ENCODE measurements at regions not wholly inside any gene's neighbourhood (a gene's known extent, or its start where the extent isn't known, plus 50 kb on each side); places are given as distances from the start of the nearest gene placed in this dataset.

DNA sequence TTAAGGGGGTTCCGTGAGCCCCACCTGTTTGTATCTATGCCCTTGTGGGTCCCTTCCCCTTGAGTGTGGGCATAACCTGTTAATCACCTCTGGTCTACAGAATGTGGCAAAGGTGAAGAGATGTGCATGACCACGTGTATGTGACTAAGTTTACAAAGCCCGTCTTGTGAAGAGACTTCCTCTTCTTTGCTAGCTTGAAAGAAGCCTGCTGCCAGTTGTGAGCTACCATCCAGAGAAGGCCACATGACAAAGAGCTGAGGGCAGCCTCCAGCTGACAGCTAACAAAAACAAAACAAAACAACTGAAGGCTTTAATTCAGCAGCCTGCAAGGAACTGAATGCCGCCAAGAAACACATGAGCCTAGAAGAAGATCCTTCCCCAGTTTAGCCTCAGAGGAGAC lies 112.0 kb downstream of the AXIN2 start:
- intact Hi-C loops (cut with DNase I): loop anchor here in 1 of 2 donors (10.0 kb wide), 1 partner anchor 155 kb away; no protein-coding TSS in a partner anchor
- Histone ChIP-seq H3K9me3 (no peaks in the 10 kb centered on the region), H3K27me3 (ENCODE audit: insufficient read depth in 3 of 3, low read length in 2 of 3) (no peaks in the 10 kb centered on the region), H3K4me1 (peaks cover 5% of the 10 kb centered on the region), H3K4me3 (no peak overlapping the region), H3K36me3 (ENCODE audit: insufficient read depth in 1 of 2, low read depth in 1 of 2) (no peaks in the 10 kb centered on the region), H3K27ac (no peak overlapping the region)
- TF ChIP-seq CTCF (IDR thresholded peaks at IDR 0.05): no peak
- no peak for ATAC-seq
- DNase-seq: no peak
- 86 to 89% (median 88%) methylated on average over 4 of the region's 4 CpGs for WGBS, 3 donors

DNA sequence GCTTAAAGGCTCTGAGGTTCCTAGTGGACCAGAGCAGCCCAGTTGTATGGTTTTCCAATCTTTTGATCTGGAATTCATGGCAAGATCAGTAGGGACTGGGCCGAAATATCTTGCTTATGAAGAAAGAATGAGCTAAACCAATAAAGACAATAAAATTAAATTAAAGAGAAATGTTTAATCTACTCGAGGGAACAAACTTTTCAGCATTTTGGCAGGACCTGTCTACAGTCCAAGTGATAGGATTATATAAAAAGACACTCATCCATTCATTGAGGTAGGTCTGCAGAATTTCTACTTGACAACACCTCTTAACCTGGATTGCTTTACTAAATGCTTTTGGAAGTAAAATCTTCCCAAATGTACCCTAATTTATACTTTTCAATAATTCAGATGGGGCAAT lies 113.6 kb downstream of the AXIN2 start:
- H3K27me3 ChIP-seq (ENCODE audit: insufficient read depth in 3 of 3, low read length in 2 of 3): no peaks in the 10 kb centered on the region
- TF ChIP-seq CTCF (IDR thresholded peaks at IDR 0.05): no peak
- no peak for DNase-seq
- intact Hi-C loops (cut with DNase I): loop anchor here in 1 of 2 donors (10.0 kb wide), 1 partner anchor 153 kb away; no protein-coding TSS in a partner anchor
- ATAC-seq: no peak
- WGBS, 3 donors: 1 to 37% (median 21%) methylated on average over 2 of the region's 2 CpGs
- no peak overlapping the region for H3K4me3 ChIP-seq
- peaks cover 5% of the 10 kb centered on the region for H3K4me1 ChIP-seq
- H3K9me3 ChIP-seq: no peaks in the 10 kb centered on the region
- H3K36me3 ChIP-seq (ENCODE audit: insufficient read depth in 1 of 2, low read depth in 1 of 2): no peaks in the 10 kb centered on the region
- no peak overlapping the region for H3K27ac ChIP-seq

GRCh38 chr17:65446838-65447526 lies 114.5 kb downstream of the AXIN2 start:
- Histone ChIP-seq H3K27me3 (ENCODE audit: insufficient read depth in 3 of 3, low read length in 2 of 3) (no peaks in the 10 kb centered on the region), H3K9me3 (no peaks in the 10 kb centered on the region), H3K4me1 (peaks cover 5% of the 10 kb centered on the region), H3K4me3 (no peak overlapping the region), H3K27ac (no peak overlapping the region), H3K36me3 (ENCODE audit: insufficient read depth in 1 of 2, low read depth in 1 of 2) (no peaks in the 10 kb centered on the region)
- intact Hi-C loops (cut with DNase I): loop anchor here in 1 of 2 donors (10.0 kb wide), 1 partner anchor 152 kb away; no protein-coding TSS in a partner anchor
- DNase-seq: peak; percentile 39 to 76
- ATAC-seq: peak; percentile 75 to 98 (median 91)
- WGBS, 3 donors: 50 to 58% (median 54%) methylated on average over 6 of the region's 6 CpGs
- no peak for TF ChIP-seq CTCF (IDR thresholded peaks at IDR 0.05)

GRCh38 chr17:65446043-65446442 lies 115.4 kb downstream of the AXIN2 start:
- intact Hi-C loops (cut with DNase I): loop anchor here in 1 of 2 donors (10.0 kb wide), 1 partner anchor 151 kb away; no protein-coding TSS in a partner anchor

More at GRCh38 chr17:65446043-65446442, 115.4 kb downstream of the AXIN2 start:
- Histone ChIP-seq H3K4me1 (peaks cover 5% of the 10 kb centered on the region), H3K27me3 (ENCODE audit: insufficient read depth in 3 of 3, low read length in 2 of 3) (no peaks in the 10 kb centered on the region), H3K9me3 (no peaks in the 10 kb centered on the region), H3K36me3 (ENCODE audit: insufficient read depth in 1 of 2, low read depth in 1 of 2) (no peaks in the 10 kb centered on the region), H3K27ac (no peak overlapping the region), H3K4me3 (no peak overlapping the region)
- DNase-seq (no peak), ATAC-seq (no peak)
- 45 to 54% (median 52%) methylated on average over 3 of the region's 3 CpGs for WGBS, 3 donors
- no peak for TF ChIP-seq CTCF (IDR thresholded peaks at IDR 0.05)
